HUES48 (cell line): ENCODE measurements at regions not wholly inside any gene's neighbourhood (a gene's known extent, or its start where the extent isn't known, plus 50 kb on each side); places are given as distances from the start of the nearest gene placed in this dataset.

Experiments used
- H3K27ac ChIP-seq: one replicate; pipeline ENCODE4 v1.7.0; 2013; ENCODE audit warnings: low read depth, low read length, inconsistent platforms
- H3K27me3 ChIP-seq: 2 replicates; pipeline ENCODE4 v1.6.1; 2013; ENCODE audit warnings: mild to moderate bottlenecking, low read length; ENCODE audit not compliant: control insufficient read depth, insufficient read depth
- H3K36me3 ChIP-seq: 2 replicates; pipeline ENCODE4 v1.6.1; 2013; ENCODE audit warnings: low read length; ENCODE audit not compliant: control insufficient read depth, insufficient read depth
- H3K4me1 ChIP-seq: 2 replicates; pipeline ENCODE4 v1.6.1; 2013; ENCODE audit warnings: mild to moderate bottlenecking, low read length; ENCODE audit not compliant: control insufficient read depth, insufficient read depth
- H3K4me3 ChIP-seq: 2 replicates; pipeline ENCODE4 v1.5.1; 2013; ENCODE audit warnings: mild to moderate bottlenecking, low read depth, low read length
- H3K9ac ChIP-seq: 2 replicates; pipeline ENCODE4 v1.6.1; 2013; ENCODE audit warnings: mild to moderate bottlenecking, low read depth, low read length, moderate library complexity
- H3K9me3 ChIP-seq: 2 replicates; pipeline ENCODE4 v1.6.1; 2013; ENCODE audit warnings: low read length; ENCODE audit not compliant: control insufficient read depth, insufficient read depth

DNA sequence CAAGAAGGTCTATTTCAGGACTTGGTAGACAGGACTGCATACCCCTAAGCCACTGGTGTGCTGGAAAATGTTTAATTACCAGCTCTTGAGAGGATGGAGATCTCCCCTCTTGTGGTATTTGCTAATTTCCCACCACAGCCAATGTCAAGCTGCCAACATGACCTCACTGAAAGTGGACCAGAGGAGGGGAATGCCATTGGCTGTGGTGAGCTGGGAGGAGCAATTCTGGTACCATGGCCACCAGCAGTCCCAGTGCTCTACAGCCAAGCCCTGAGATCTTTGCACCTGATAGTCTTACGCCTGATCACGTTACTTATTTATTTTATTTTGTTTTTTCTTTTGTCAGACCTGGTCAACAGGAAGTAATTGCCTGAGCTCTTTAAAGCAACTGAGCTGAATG lies 82.5 kb upstream of the BCL6 start:
- no peak overlapping the region for H3K9ac ChIP-seq
- H3K4me1 ChIP-seq = no peaks in the 10 kb centered on the region
- no peaks in the 10 kb centered on the region for H3K36me3 ChIP-seq
- H3K27me3 ChIP-seq = no peaks in the 10 kb centered on the region
- H3K4me3 ChIP-seq = no peak overlapping the region
- no peaks in the 10 kb centered on the region for H3K9me3 ChIP-seq
- H3K27ac ChIP-seq = no peak overlapping the region

DNA sequence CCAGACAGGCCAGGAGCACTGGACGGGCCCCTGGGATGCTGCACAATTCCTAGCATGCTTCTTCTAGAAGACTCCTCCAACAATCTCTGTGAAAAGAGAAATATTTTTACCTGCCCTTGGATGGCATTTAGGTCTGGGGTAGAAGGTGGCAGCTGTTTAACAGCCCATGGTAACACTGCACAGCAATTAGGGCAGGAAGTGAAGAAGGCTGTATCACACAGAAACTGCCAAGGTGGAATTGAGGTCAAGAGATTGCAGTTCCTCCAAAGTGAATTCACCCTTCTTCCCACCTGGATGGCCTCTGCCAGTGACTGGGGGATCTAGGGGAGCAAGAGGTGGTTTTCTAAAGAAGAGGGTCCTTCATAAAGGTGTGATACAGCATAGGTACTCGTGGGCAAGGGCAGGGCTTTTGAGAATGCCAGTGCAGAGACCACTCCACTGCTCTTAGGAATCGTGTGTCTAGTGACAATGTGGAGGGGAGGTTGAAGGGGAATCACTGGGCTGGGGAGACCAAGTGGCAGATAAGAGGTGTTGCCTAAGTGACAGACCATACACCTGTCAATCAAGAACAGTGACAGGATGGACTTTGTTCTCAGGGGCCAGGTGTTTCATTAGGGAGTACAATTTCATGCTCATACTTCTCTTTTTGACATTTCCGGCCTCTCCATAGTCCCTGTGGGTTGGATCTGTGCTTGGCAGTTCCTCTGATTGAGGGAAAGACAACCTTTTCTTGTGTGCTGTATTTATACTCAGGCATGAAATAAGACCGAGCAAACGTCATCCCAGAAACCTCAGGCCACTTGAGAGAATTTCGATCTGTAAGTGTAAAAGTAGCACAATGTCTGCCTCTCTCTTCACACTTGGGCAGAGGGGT lies 83.5 kb upstream of the BCL6 start:
- no peak overlapping the region for H3K9ac ChIP-seq

DNA sequence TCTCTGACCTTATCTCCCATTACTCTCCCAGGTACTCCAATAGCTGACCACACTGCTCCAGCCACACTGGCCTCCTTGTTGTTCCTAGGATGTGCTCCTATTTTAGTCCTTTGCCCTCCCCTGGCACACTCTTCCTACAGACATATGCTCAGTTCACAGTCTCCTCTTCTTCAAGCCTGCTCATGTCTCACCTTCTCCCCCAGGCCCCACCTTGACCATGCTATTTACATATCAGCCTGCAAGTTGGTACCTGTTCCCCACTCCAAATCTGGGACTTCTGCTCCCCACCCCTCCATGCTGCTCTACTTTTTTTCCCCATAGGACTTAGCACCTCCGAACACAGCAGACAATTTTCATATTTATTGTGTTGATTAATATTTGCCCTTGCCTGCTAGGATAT lies 84.9 kb upstream of the BCL6 start:
- Histone ChIP-seq H3K27ac (no peak overlapping the region), H3K4me3 (no peak overlapping the region), H3K9ac (no peak overlapping the region), H3K9me3 (no peaks in the 10 kb centered on the region), H3K36me3 (no peaks in the 10 kb centered on the region), H3K27me3 (no peaks in the 10 kb centered on the region), H3K4me1 (no peaks in the 10 kb centered on the region)

More for the DNA sequence above, 83.5 kb upstream of the BCL6 start:
- no peaks in the 10 kb centered on the region for H3K27me3 ChIP-seq
- no peaks in the 10 kb centered on the region for H3K9me3 ChIP-seq
- no peaks in the 10 kb centered on the region for H3K36me3 ChIP-seq
- no peak overlapping the region for H3K4me3 ChIP-seq
- H3K27ac ChIP-seq = no peak overlapping the region
- H3K4me1 ChIP-seq = no peaks in the 10 kb centered on the region

DNA sequence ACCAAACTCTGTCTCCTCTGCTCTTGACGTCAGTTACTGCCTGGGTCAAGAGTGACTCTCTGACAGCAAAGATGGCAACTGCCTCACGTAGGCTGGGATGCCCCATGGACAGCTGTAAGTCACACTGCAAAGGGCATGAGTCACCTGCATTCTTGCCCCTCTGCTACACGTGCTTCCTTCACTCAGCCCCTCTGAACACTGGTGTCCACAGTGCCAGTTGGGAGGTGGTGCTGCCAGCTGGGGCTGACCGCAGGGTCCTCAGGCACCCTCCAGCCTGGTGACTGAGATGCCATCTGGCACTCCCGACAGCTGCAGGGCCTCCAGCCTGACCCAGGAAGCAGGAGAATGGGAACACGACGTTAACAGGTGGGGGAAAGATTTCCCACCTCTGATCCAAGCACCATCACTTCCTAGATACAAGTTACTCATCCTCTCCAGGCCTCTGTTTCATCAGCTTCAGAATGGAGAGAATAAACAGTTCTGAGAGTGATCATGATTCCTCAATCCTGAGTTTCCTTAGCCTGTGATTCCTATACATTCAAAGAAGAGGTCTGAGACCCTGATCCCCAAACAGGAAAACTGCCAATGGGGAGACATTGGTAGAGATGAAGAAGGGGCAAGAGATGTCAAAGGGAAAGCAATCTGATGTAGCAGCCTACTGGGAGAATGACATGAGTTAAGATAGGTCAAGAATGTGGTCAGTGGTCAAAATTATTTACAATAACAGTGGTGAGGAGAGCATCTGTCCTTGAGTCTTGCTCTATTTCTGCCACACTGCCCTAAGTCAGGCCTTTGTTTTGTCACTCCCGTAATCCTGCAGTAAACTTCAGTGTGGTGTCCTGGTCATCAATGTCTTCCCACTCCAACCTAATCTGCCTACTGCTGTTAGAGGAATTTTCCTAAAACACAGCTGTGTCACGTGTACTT lies 86.1 kb upstream of the BCL6 start:
- Histone ChIP-seq H3K9me3 (no peaks in the 10 kb centered on the region), H3K4me1 (no peaks in the 10 kb centered on the region), H3K27me3 (no peaks in the 10 kb centered on the region), H3K36me3 (no peaks in the 10 kb centered on the region), H3K27ac (no peak overlapping the region), H3K4me3 (no peak overlapping the region), H3K9ac (no peak overlapping the region)

DNA sequence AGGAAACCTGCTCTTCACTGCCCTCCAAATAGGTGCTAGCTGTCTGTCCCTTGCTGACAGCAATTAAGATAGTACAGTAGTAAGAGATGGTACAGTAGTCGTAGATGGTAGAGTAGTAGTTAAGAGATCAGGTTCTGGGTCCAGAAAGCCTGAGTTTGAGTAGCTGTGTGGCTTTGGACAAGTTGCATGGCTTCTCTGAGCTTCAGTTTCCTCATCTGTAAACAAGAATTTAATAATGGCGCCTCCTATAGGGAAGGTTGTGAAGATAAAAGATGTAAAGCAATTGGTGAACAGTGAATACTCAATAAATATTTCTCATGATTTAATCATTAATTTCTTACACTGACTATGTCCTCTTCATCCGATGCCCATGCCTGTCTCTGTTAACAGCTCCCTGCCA lies 86.9 kb upstream of the BCL6 start:
- H3K27ac ChIP-seq = no peak overlapping the region

DNA sequence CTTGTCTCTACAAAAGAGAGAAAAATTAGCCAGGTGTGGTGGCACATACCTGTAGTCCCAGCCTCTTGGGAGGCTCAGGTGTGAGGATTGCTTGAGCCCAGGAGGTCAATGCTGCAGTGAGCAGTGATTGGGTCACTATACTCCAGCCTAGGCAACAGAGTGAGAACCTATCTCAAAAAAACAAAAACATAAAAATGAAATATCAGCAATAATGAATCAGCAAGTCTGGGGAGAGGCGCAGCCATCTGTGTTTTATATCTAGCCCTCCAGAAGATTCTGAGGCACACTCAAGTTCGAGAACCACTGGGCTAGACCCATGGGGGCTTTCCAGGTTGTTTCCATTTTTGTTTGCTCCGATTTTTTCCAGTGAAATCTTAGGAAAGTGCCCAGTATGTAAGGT lies 88.1 kb upstream of the BCL6 start:
- no peak overlapping the region for H3K9ac ChIP-seq
- H3K27me3 ChIP-seq = no peaks in the 10 kb centered on the region
- H3K4me3 ChIP-seq = no peak overlapping the region
- no peaks in the 10 kb centered on the region for H3K36me3 ChIP-seq
- H3K4me1 ChIP-seq = no peaks in the 10 kb centered on the region
- no peak overlapping the region for H3K27ac ChIP-seq
- H3K9me3 ChIP-seq = no peaks in the 10 kb centered on the region

More for the DNA sequence above, 86.9 kb upstream of the BCL6 start:
- H3K27me3 ChIP-seq = no peaks in the 10 kb centered on the region
- H3K9me3 ChIP-seq = no peaks in the 10 kb centered on the region
- no peak overlapping the region for H3K9ac ChIP-seq
- no peaks in the 10 kb centered on the region for H3K4me1 ChIP-seq
- no peaks in the 10 kb centered on the region for H3K36me3 ChIP-seq
- no peak overlapping the region for H3K4me3 ChIP-seq

DNA sequence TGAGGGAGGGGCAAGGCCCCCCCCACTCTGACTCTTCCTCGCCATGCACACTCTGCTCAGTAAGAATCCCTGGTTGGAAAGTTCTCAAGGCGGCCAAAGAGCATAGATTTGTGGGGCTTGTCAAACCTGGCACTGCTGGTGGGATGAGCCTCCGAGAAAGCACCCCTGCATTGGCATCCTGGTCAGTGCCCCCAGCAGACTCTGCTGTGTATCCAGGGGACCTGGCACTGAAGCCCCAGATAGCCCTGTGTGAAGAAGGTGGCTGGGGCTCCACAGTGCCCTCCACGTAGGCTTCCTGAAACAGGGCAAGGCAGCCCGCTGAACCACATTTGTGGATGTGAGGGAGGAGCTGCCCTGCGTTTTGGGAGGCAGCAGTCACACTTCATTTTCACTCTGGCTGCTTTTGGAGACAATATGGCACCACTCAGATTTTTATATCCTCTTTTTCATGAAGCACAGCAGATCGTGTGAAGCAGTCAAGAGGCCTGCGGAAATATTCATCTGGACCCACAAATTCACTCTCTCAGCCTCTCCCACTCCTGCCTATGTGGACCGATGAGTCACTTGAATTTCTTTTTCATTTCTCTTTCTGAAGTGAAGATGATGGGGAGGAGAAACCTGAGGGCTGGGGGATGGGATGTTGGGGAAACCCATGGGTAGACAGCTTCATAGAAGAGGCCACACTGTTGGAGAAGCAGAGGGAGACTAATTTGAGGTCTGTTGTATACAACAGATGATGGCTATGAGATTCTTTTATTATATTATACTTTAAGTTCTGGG lies 88.7 kb upstream of the BCL6 start:
- H3K36me3 ChIP-seq = no peaks in the 10 kb centered on the region
- no peak overlapping the region for H3K27ac ChIP-seq
- H3K9ac ChIP-seq = no peak overlapping the region
- H3K4me3 ChIP-seq = no peak overlapping the region
- H3K27me3 ChIP-seq = no peaks in the 10 kb centered on the region
- no peaks in the 10 kb centered on the region for H3K4me1 ChIP-seq
- H3K9me3 ChIP-seq = no peaks in the 10 kb centered on the region

DNA sequence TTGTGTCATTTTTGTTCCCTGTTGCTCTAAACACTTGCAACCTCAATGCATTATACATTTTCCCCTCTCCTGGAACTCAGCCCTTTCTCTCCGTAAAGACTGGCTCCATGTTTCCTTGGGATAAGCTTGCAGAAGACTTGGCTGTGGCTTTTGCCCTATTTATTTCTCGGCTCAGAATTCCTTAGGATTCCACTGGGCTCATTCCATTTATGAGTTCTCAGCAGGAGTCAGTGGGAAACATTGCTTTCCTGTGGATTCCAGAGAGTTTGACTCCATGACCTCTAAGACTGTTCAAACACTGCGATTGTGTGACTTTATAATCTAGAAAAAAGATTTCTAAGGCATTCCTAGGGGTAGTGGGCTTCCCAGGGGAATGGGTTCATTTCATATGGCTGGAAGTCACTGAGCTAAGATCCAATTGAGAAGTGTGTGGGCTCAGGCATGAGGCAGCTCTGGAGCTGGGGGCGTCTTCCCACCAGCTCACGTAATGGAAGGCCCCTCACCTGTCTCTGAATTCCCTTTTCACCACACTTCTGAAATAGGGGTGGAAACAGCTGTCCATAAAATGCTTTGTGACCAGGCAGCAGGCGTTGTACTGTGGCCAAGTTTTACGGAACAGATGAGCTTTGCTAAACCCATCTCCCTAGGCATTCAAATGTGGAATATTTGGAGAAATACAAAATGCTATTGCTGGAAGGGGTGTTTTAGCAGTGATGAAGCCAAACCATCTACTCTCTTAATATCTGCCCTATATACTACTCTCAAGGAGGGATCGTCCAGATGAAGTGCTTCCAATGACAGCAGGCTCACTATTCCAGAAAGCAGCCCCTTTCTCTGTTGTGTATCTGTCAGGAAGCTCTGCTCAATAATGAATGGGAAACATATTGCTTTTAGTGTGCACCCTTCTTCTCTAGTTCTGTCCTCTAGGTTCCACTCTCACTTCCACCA lies 91.8 kb upstream of the BCL6 start:
- H3K27me3 ChIP-seq = no peaks in the 10 kb centered on the region
- H3K36me3 ChIP-seq = no peaks in the 10 kb centered on the region
- no peaks in the 10 kb centered on the region for H3K9me3 ChIP-seq
- H3K4me1 ChIP-seq = peaks cover 4% of the 10 kb centered on the region; the same call in 1 of the 2 replicates
- no peak overlapping the region for H3K9ac ChIP-seq
- peak overlapping the region; percentile 18 for H3K27ac ChIP-seq
- H3K4me3 ChIP-seq = no peak overlapping the region

DNA sequence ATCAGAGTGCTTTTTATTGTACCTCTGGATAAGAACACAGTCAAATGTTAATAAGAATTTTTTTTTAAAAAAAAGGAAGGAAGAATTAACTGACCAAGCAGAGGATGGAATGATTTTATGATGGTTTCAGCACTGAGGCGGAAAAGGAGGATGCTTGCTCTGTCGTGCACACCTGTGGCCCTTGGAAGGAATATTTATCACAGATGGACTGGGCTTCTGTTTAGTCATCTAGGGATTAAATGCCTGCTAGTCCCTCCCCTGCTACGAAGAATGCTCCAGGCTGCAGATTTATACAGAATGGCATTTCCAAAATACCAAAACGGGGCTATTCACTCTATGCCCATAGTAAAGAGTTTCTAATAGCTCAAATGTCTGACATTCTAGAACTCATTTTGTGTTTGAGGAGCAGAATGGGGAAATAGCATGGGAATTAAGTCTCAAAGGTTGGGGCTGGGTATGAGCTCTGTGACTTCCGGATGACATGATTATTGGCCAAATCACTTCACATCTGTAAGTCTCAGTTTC lies 92.8 kb upstream of the BCL6 start:
- no peaks in the 10 kb centered on the region for H3K36me3 ChIP-seq
- no peak overlapping the region for H3K4me3 ChIP-seq
- H3K9ac ChIP-seq = no peak overlapping the region
- no peaks in the 10 kb centered on the region for H3K27me3 ChIP-seq
- no peaks in the 10 kb centered on the region for H3K9me3 ChIP-seq
- H3K27ac ChIP-seq = no peak overlapping the region
- peaks cover 4% of the 10 kb centered on the region; the same call in 1 of the 2 replicates for H3K4me1 ChIP-seq

DNA sequence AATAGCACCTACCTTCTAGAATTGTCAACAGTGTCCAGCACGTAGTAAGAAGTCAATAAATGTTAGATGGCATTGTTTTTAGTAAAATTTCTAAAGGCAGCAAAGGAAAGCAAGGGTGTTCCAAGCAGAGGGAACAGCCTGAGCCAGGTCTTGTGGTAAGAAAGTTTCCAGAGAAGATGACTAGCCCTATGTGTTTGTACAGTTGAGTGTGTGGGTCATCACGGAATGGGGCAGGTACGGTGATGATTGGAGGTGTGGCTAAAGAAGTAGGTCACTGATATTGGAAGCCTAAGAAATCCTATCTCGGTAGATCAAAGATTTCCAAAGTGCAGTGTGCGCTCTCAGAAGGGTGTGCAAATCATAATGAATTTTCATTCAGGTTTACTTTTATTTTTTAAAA lies 94.2 kb upstream of the BCL6 start:
- H3K4me1 ChIP-seq = peaks cover 4% of the 10 kb centered on the region; the same call in 1 of the 2 replicates
- no peaks in the 10 kb centered on the region for H3K27me3 ChIP-seq
- H3K9ac ChIP-seq = no peak overlapping the region
- H3K36me3 ChIP-seq = no peaks in the 10 kb centered on the region
- H3K4me3 ChIP-seq = no peak overlapping the region
- no peak overlapping the region for H3K27ac ChIP-seq
- no peaks in the 10 kb centered on the region for H3K9me3 ChIP-seq
